ENCODE measurements at regions not wholly inside any gene's neighbourhood (a gene's known extent, or its start where the extent isn't known, plus 50 kb on each side); places are given as distances from the start of the nearest gene placed in this dataset.
"Not testable (repeated sequence)": the region's sequence is repeated elsewhere in the genome, so short reads cannot be mapped to it uniquely, and the experiment has no call there.

DNA sequence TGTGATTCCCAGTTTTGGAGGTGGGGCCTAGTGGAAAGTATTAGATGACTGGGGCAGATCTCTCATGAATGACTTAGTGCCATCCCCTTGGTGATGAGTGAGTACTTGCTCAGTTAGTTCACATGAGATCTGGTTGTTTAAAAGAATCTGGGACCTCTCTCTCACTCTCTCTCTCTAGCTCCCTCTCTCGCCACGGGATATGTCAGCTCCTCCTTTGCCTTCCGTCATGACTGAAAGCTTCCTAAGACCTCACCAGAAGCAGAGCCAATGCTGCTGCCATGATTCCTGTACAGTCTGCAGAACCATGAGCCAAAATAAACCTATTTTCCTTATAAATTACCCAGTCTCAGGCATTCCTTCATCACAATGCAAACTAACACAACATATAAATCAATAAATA, 176.7 kb downstream of the PRELID2 start:
- no peak for DNase-seq (ENCODE audit: low spot score)

DNA sequence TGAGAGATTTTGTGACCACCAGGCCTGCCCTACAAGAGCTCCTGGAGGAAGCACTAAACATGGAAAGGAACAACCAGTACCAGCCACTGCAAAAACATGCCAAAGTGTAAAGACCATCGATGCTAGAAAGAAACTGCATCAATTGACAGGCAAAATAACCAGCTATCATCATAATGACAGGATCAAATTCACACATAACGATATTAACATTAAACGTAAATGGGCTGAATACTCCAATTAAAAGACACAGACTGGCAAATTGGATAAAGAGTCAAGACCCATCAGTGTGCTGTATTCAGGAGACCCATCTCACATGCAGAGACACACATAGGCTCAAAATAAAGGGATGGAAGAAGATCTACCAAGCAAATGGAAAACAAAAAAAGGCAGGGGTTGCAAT, 182.4 kb downstream of the PRELID2 start:
- DNase-seq (ENCODE audit: low spot score), result not testable (repeated sequence)

DNA sequence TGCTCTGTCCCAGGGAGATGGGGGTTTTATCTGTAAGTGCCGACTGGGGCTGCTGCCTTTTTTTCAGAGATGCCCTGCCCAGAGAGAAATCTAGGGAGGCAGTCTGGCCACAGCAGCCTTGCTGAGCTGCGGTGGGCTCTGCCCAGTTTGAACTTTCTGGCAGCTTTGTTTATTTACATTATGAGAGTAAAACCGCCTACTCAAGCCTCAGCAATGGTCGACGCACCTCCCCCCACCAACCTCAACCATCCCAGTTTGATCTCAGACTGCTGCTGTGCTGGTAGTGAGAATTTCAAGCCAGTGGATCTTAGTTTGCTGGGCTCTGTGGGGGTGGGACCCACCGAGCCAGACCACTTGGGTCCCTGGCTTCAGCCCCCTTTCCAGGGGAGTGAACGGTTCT, 188.0 kb downstream of the PRELID2 start:
- DNase-seq (ENCODE audit: low spot score), result not testable (repeated sequence)

DNA sequence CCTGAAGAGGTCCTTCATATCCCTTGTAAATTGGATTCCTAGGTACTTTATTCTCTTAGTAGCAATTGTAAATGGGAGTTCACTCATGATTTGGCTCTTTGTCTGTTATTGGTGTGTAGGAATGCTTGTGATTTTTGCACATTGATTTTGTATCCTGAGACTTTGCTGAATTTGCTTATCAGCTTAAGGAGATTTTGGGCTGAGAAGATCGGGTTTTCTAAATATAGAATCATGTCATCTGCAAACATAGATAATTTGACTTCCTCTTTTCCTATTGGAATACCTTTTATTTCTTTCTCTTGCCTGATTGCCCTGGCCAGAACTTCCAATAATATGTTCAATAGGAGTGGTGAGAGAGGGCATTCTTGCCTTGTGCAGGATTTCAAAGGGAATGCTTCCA, 191.9 kb downstream of the PRELID2 start:
- not testable (repeated sequence) for DNase-seq (ENCODE audit: low spot score)

DNA sequence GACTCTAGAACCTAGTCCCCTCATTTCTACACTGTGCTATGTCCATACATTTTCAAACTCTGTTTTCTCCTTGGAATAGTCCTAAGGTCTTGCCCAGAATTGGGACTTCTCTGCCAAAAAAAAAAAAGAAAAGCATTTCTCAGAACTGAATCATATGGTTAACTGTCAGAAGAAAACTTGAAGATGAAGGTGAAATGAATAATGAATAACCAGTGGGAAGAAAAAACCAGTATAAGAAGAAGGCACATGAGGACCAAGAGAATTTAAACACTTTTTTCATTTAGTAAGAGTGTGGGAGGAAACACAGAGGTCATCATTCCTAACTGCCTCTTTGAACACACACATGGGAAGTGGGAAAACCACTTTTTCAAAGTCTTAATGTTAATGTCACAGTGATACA, 197.7 kb downstream of the PRELID2 start:
- no peak for DNase-seq (ENCODE audit: low spot score)

DNA sequence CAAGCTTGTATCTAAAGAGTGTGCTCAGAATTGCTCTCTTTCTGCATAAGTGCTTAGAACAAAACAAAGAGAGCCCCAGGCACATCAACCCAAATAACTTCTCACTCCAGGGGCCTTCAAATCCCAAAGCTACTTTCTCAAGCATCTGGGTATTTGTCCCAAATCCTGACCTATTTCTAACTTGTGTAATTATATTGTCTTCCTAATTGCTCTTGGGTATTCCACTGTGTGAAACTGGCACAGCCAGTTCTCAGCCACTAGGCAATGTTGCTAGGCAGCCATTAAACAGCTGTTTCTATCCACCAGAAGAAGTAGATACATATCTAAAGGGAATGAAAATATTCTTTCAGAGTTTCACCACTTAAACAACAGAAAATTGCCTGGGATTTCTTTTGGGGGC, 198.8 kb downstream of the PRELID2 start:
- no peak for DNase-seq (ENCODE audit: low spot score)

DNA sequence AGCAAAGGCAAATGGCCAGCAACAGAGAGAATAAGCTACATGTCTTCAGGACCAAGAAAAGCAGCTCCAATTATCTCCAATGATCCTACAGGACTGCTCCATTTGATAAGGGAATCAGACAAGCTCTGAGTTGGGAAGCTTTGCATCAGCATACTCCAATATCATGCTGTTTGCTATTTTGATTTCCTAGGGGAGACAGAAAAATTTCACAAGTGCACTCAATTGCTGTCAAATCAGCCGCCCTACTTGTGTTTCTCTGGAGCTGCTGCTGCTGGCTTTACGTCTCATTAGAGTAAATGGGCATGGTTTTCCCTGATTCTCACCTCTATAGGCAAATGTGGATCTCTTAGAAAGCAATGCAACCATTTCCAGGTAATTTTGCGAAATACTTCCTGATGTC, 201.7 kb downstream of the PRELID2 start:
- no peak for DNase-seq (ENCODE audit: low spot score)

DNA sequence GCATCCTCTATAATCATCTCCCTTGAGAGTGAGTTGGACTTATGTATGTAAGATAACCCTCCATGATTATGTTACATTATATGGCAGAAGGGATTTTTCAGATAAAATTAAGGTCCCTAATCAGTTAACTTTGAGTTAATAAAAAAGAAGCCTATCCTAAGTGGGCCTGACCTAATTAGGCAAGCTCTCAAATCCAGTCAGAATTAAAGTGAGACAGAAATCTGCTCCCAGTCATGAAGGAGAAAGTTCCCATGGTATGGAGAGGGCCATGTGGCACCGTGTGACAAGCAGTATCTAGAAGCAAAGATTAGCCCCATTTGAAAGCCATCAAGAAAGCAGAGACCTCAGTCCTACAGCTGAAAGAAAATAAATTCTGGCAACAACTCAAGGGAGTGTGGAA, 202.4 kb downstream of the PRELID2 start:
- DNase-seq (ENCODE audit: low spot score), result no peak

DNA sequence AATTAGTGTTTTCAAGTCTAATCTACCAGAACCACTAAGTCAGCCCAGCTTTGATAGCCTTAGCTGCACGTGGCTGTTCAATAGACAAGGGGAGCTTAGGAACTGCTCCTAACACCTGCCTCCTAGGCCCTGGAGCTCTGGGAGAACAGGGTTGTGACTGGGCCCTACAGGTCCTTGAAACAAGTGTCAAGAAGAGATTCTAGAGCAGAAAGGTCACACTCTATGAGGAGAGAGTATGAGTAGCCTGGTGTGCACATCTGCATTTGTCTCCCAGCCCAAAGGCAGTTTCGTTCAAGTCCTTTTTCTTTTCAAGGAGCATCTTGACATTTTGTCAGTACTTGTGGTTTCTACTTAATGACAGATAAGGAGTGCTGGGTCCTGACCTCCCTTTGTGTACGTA, 206.1 kb downstream of the PRELID2 start:
- no peak for DNase-seq (ENCODE audit: low spot score)

DNA sequence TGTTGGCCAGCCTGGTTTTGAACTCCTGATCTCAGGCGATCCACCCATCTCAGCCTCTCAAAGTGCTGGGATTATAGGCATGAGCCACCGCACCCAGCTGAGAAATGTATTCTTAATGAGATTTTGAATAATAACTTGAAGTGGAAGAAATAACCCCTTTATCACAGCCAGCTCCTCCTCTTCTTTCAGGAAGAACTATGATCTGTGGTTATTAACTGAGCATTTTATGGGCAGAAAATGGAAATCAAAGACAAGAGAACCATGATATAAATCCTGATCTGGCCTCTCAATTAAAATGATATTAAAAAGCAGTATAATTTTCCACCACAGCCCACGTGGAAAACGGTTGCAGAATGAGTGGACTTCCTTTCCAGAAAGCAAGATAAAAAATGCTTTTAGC, 206.6 kb downstream of the PRELID2 start:
- no peak for DNase-seq (ENCODE audit: low spot score)

DNA sequence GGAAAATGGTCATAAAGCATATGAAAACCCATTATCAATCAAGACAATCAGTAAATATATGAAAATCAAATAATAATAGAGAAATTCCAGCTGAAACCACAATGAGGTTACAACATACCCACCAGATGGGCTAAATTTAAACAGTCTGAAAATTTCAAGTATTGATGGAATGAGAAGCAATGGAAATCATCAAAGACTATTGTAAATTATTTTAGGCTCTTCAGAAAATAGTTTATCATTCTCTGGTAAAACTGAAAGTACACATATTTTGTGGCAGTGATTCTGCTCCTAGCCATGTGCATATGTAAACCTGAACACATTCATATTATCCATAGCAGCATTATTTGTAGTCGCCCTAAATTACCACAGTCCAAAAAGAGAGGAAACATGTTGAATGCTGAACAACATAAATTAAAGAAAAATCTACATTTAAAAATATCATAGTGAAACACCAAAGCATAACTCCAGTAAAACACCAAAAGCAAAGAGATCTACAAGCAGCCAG, 215.3 kb downstream of the PRELID2 start:
- DNase-seq (ENCODE audit: low spot score), result no peak

DNA sequence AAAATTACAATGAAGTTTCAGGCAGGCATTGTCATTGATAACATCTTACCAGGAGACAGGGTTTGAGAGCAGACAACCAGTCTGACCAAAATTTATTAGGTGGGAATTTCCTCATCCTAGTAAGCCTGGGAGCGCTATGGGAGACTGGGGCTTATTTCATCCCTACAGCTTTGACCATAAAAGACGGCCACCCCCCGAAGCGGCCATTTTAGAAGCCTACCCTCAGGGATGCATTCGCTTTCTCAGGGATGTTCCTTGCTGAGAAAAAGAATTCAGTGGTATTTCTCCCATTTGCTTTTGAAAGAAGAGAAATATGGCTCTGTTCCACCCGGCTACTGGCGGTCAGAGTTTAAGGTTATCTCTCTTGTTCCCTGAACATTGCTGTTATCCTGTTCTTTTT, 218.4 kb downstream of the PRELID2 start:
- not testable (repeated sequence) for DNase-seq (ENCODE audit: low spot score)

DNA sequence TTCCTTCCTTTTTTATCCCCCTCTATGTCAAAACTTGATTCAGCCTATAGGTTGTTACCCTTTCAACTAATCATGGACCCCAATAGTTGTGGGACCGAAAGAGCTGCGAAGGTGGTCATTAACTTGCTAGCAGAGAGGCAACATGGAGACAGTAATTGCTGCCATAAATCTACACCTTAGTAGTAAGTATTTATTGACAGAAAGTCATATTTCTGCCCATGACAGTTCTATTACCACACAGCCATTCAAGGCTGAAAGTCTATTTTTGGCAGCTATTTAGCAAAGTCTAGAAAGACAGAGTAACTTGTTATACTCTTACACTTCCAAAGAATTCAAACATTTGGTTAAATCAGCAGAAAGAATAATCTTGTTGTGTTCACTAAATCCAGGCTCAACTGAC, 236.2 kb downstream of the PRELID2 start:
- DNase-seq (ENCODE audit: low spot score), result no peak

DNA sequence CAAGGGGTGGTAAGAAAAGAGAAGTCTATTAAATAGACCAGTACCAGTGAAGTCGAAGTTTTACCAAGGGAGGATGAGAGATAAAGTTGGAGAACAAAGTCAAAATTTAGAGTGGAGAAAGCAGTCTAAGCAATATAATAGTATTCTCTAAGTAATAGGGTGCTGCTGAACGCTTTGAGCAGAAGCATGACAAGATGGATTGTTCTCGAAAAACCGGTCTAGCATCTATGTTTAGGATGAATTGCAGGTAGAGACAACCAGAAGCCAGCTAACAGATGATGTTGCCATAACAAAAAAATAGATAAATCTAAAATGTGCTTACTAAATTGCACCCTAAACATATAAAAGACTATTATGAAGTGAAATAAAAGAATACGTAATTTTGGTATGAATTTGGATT, 237.0 kb downstream of the PRELID2 start:
- DNase-seq (ENCODE audit: low spot score), result no peak

DNA sequence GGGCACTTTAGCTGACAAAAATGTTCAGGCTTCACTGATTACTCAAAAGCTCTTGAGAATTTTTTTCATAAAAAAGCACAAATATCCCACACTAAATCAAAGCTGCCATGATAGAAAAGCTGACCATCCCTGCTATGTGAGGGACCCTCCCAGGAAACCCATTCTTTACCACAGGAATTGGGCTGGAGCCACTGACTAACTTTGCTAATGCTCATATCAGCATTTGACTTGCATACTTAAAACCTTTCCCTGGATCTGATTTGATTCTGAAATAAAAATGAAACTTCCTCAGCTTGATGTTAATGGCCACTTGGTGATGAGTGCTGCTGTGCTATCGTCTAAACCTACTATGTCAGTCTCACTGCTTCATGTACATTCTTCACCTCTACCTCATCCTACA, 243.6 kb downstream of the PRELID2 start:
- no peak for DNase-seq (ENCODE audit: low spot score)

DNA sequence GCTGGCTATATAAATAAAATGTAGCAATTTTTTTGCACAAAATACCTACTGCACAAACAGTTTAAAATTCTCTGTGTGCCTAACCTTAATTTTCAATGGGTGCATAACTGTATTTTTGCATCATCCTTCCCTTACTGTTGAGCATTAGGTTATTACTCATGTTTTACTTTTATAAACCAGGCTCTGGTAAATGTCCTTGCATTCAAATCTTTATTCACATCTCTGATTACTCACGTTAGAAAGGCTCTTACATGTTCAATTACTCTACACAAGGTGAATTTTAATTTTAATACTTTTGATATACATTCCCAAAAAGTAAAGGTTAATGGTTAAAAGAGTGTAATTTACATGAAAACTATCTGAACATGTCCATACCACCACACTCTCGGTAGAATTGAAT, 246.1 kb downstream of the PRELID2 start:
- DNase-seq (ENCODE audit: low spot score), result no peak

DNA sequence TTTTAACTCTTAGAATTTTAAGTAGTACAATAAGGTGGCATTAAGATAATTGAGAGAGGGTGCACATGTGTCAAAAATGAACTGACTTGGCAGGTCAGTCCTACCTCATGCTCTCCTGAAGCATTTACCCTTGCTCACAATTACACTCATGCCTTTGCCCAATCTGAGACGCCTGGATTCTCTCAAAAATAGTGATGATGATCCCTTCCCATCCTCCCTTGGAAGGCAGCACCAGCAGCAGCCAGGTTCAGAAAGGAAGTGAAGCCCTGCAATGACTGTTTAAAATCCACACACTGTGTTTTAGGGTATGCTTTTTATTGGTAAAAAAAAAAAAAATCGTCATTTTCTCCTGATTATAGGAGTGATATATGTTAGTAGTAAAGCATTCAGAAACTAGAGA, 246.6 kb downstream of the PRELID2 start:
- no peak for DNase-seq (ENCODE audit: low spot score)

DNA sequence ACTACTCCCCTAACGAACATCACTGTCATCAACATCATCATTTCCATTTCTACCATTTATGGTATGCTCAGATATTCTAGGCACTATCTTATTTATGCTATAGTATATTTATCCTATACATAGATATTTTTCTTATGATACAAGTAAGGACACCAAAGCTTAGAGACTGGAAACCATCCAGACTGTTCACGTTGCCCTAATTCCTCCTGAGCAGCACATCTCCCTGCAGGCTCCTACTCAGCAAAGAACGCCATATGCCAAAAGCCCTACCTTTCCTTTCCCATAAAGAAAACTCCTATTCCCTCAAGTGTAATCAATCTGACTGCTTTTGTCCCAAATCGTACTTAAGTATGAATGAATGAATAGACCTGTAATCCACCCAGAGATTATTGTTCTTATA, 247.0 kb downstream of the PRELID2 start:
- DNase-seq (ENCODE audit: low spot score), result no peak

DNA sequence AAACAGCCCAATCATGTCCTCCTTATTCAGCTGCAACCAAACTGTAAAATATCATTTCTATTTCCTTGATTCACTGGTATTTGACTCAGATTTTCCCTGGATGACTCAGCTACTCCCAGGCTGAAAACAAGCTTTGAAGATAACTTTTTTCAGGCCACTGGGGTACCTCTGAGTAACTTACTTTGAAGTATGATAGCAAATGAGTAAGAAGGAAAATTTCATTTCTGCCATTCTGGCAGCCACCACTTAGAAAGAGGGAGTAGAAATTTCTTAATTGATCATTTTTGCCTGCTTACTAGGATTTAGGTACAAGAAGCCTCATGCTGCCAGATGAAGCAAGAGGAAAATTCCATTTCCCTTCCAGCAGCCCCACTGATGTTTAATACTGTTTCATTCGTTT, 247.4 kb downstream of the PRELID2 start:
- DNase-seq (ENCODE audit: low spot score), result no peak

DNA sequence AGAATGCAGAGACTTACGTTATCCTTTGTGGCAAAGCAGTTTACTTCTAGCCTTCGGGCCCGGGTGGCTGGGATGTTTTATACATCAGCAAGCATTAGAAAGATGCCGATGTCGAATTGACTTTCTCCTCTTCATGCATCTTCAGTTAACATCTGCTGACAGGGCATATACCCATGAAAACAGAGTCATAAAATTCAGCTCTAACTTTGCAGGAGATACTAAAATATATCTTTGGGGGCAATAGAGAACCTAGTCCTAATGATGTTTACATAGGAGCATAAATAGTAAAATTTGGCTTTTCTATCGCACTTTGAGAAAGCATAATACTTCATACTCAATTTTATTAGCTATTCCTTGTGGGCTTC, 247.9 kb downstream of the PRELID2 start:
- no peak for DNase-seq (ENCODE audit: low spot score)

DNA sequence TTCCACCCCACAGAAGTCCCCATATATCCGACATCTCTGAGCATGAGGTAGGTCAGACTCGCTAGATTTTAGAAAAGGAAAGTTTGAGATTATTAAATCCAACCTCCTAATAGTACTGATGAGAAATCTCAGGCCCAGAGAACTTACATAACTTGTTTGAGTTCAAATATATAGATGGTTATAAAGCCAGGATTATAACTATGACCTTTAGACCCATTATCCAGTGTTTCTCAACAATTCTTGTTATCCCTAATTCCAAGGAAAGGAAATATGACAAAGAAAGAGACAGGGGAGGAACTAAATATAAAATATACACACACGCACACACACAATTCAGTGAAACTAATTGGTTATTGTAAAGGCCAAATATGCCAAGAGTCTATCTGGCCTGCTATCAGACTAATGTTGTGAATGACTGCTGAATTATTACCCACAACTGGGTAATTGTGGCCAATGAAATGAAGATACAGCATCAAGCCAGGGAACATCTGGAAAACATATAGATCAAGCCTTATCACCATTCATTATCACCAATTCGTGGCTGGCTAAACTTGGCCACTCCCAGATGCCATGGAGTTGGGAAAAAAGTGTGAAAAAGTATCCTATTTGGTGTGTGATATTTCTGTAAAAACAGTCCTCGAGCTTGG, 248.4 kb downstream of the PRELID2 start:
- DNase-seq (ENCODE audit: low spot score), result no peak

DNA sequence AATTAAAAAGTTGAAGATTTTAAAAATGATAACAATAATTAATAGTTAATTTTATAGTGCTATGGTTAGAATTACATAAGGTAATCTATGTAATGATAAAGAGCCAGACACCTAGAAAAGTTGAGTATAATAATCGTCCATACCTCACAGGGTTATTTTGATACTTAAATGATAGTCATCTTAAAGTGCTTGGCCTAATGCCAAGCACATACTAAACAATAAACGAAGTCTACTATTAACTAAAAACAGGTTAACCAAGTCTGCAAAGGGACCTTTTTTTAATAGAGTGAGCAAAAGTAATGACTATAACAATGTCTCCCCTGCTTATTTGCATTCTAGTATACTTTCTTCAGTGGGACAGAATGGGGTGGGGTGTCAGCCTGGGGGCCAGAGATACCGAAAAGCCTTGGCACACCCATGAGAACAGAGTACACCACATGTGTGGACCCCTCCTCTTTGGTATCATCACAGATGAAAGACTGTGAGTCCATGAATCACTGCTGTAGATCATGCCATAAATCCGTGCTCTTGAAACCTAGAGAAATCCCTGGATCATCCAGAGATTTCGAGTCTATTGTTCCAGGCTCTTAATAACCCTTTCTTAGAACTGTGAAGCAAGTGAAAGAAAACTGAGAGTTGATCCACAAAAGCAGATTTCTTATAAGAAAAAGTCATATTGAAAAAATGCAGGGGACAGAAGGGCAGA, 249.5 kb downstream of the PRELID2 start:
- no peak for DNase-seq (ENCODE audit: low spot score)

DNA sequence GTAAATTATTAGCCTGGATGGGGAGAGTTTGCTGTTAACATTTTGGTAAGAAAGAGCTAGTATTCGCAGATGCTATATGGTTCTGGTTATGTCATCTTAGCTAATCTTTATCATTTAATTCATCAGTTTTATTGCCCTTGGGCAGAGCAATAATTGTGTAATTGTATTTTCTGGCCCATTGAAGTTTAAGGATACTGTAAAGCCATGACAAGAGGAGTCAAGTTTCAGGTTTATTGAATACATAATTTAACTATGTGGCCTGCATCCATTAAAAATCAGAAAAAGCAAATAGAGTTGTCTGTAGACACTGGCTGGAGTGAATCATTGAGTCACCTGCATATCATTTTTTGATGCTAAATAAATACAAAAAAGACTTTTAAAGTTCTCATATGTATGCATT, 255.8 kb downstream of the PRELID2 start:
- DNase-seq (ENCODE audit: low spot score), result no peak
